Kidney epithelial cell (primary cell): ENCODE measurements at regions not wholly inside any gene's neighbourhood (a gene's known extent, or its start where the extent isn't known, plus 50 kb on each side); places are given as distances from the start of the nearest gene placed in this dataset.

ENCODE experiments used
- DNase-seq: peaks from one replicate; pipeline ENCODE4 v3.0.0-alpha.2; 2010; ENCODE audit warnings: low read depth
- H3K27me3 ChIP-seq: 2 replicates; pipeline ENCODE4 v1.6.0; 2011; ENCODE audit warnings: low read length; ENCODE audit not compliant: control insufficient read depth, insufficient read depth
- H3K36me3 ChIP-seq: 2 replicates; pipeline ENCODE4 v1.5.1; 2011; ENCODE audit warnings: low read length; ENCODE audit not compliant: control insufficient read depth, insufficient read depth
- H3K4me3 ChIP-seq: 2 replicates; pipeline ENCODE4 v1.5.1; 2011; ENCODE audit warnings: low read depth, mild to moderate bottlenecking, control low read depth, low read length
- TF ChIP-seq, protein P1 (sequence below): IDR thresholded peaks from 2 replicates; pipeline ENCODE4 v1.5.1; 2011; ENCODE audit warnings: mild to moderate bottlenecking, moderate library complexity, low read length, control low read depth, inconsistent platforms; ENCODE audit not compliant: insufficient read depth, poor library complexity, severe bottlenecking

DNA sequence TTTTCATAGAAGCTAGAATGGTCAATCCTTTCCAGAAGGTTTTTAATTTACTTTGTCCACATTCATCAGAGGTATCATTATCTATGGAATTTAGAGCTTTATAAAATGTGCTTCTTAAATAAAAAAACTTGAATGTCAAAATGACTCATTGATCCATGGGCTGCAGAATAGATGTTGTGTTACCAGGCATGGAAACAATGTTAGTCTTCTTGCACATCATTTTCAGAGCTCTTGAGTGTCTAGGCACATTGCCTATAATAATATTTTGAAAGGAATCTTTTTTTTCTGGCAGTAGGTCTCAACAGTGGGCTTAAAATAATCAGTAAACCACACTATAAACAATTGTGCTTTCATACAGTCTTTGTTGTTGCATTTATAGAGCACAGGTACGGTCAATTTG, 200.3 kb downstream of the FAT4 start:
- H3K4me3 ChIP-seq: no peak overlapping the region
- H3K36me3 ChIP-seq: no peaks in the 10 kb centered on the region
- no peak for DNase-seq
- H3K27me3 ChIP-seq: no peaks in the 10 kb centered on the region
- TF ChIP-seq, protein P1, sequence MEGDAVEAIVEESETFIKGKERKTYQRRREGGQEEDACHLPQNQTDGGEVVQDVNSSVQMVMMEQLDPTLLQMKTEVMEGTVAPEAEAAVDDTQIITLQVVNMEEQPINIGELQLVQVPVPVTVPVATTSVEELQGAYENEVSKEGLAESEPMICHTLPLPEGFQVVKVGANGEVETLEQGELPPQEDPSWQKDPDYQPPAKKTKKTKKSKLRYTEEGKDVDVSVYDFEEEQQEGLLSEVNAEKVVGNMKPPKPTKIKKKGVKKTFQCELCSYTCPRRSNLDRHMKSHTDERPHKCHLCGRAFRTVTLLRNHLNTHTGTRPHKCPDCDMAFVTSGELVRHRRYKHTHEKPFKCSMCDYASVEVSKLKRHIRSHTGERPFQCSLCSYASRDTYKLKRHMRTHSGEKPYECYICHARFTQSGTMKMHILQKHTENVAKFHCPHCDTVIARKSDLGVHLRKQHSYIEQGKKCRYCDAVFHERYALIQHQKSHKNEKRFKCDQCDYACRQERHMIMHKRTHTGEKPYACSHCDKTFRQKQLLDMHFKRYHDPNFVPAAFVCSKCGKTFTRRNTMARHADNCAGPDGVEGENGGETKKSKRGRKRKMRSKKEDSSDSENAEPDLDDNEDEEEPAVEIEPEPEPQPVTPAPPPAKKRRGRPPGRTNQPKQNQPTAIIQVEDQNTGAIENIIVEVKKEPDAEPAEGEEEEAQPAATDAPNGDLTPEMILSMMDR: no peak

DNA sequence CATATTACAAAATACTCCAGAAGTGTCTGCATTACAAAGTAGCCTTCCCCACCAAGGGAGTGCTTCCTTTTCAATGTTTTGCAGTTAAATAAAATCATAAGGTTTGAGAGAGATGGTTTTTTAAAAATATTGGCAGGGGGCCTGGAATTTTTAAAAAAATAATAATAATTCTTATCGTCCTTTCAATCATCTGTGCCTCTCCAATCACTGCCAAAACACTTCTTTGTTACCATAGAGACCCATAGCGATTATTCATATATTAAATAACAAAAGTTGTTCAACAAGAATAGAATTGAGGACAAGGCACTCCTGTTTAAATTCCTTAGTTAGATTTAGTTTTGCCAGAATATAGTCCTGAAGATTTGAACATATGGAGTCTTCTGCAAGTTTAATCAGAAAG, 203.1 kb downstream of the FAT4 start:
- DNase-seq: no peak
- TF ChIP-seq, protein P1: no peak
- no peaks in the 10 kb centered on the region for H3K27me3 ChIP-seq
- H3K4me3 ChIP-seq: no peak overlapping the region
- H3K36me3 ChIP-seq: no peaks in the 10 kb centered on the region

DNA sequence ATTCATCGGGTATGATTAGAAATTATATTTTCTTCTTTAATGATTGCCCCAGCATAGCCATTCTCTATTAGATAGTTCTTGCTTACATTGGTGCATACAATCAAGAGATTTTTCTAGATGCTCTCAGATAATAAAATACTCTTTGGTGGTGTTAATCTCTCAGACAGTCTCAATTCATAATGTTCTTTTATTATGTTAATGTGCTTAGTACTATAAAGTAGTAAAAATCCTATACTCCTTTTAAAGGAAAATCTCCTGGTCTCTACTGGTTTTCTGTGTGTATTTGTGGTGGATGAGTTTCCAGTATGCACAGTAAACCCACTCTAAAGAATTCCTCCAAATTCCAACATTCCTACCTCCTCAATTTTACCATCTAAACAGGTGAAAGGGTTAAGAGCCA, 203.5 kb downstream of the FAT4 start:
- Histone ChIP-seq H3K36me3 (no peaks in the 10 kb centered on the region), H3K4me3 (no peak overlapping the region), H3K27me3 (no peaks in the 10 kb centered on the region)
- no peak for DNase-seq
- TF ChIP-seq, protein P1: no peak

DNA sequence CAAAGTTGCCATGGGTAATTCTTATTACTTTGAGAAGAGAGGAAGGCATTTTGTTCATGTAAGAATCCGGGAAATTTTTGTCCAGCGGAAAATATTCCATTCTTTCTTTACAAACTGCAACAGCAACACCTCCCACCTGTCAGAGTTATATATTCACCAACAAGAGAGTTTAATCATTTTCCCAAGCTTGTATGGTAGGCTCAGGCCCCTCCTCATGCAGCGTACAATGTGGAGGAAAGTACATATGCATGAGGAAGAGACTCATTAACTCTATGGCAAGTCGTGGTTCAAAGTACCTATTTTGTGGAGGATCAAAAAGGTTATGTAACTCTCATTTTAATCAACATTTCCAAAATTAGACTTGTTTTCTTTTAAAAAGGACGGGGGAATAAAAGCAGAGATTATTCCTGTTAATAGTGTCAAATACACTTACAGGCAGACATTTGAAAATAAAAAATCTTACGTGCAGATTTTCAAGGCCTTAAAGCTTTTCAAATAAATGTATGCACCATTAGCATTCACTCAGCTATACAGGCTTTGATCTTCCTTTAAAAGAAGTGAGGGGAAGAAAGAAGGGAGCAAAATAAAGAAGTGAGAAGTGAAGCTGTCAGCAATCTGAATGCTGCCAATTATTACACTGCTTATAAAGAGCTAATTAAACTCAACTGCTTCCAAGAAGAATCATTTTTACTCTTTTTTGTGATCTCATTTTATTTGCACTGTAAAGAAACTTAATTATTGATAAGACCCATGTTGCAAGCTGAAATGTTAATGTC, 204.8 kb downstream of the FAT4 start:
- H3K4me3 ChIP-seq: no peak overlapping the region

DNA sequence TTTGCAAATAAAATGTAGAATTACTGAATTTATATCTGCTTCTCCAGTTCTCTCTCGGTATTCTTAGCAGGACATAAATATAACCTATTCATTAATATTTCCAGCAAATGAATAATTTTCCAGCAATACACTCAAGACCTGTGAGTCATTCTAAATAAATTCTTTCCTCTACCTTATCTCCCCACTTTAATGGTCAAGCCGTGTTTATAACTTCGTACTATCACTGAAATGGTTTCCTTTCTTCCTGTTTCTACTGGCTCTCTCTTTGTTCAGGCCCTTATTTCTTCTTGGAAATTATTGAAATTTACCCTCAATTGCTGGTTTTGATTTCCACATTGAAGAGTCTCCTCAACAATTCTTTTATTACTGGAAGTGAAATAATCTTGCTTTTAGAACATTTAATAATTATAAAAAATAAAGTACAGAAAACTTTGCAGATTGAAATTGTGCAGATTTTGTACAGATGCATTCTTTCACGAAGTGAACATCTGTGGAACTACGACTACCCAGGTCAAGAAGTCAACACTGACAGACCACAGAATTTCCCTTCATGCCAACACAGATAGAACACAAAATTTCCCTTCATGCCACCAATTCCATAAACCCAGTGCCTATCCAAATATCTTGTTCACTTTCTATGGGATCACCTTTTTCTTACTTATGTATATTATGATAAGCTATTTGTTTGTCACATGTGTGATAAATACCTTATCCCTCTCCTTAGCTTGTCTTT, 205.7 kb downstream of the FAT4 start:
- TF ChIP-seq, protein P1: no peak
- Histone ChIP-seq H3K4me3 (no peak overlapping the region), H3K36me3 (no peaks in the 10 kb centered on the region), H3K27me3 (no peaks in the 10 kb centered on the region)
- no peak for DNase-seq

More for the DNA sequence above, 204.8 kb downstream of the FAT4 start:
- TF ChIP-seq, protein P1: no peak
- H3K36me3 ChIP-seq: no peaks in the 10 kb centered on the region
- no peaks in the 10 kb centered on the region for H3K27me3 ChIP-seq
- DNase-seq: no peak
